NT2/D1 (cell line): ENCODE measurements at regions not wholly inside any gene's neighbourhood (a gene's known extent, or its start where the extent isn't known, plus 50 kb on each side); places are given as distances from the start of the nearest gene placed in this dataset.

Source experiments
- DNase-seq: peaks from one replicate; pipeline ENCODE4 v3.0.0-alpha.2; 2011; ENCODE audit warnings: low read depth, low spot score
- H3K27me3 ChIP-seq: 2 replicates; pipeline ENCODE4 v1.6.0; 2011; ENCODE audit warnings: mild to moderate bottlenecking; ENCODE audit not compliant: insufficient read length, insufficient read depth
- H3K36me3 ChIP-seq: 2 replicates; pipeline ENCODE4 v1.6.1; 2011; ENCODE audit warnings: mild to moderate bottlenecking, low read length, mixed read lengths; ENCODE audit not compliant: insufficient read depth, insufficient read length
- H3K4me1 ChIP-seq: 2 replicates; pipeline ENCODE4 v1.5.1; 2011; ENCODE audit not compliant: insufficient read depth, insufficient read length
- H3K4me3 ChIP-seq: 2 replicates; pipeline ENCODE4 v1.5.1; 2011; ENCODE audit warnings: low read depth; ENCODE audit not compliant: insufficient read length
- H3K9ac ChIP-seq: 2 replicates; pipeline ENCODE4 v1.6.0; 2011; ENCODE audit warnings: low read depth; ENCODE audit not compliant: insufficient read length
- H3K9me3 ChIP-seq: 2 replicates; pipeline ENCODE4 v1.5.1; 2011; ENCODE audit warnings: mild to moderate bottlenecking, low read length; ENCODE audit not compliant: insufficient read depth
- SUZ12 ChIP-seq: IDR thresholded peaks from 2 replicates; pipeline ENCODE4 v1.6.1; 2011; ENCODE audit not compliant: insufficient read length, insufficient read depth; ENCODE audit errors: extremely low read depth
- YY1 ChIP-seq: IDR thresholded peaks from 2 replicates; pipeline ENCODE4 v1.6.1; 2011; ENCODE audit not compliant: insufficient read length, insufficient read depth
- ZNF274 ChIP-seq: IDR thresholded peaks from 2 replicates; pipeline ENCODE4 v1.6.1; 2011; ENCODE audit warnings: mild to moderate bottlenecking, low read depth, low read length

DNA sequence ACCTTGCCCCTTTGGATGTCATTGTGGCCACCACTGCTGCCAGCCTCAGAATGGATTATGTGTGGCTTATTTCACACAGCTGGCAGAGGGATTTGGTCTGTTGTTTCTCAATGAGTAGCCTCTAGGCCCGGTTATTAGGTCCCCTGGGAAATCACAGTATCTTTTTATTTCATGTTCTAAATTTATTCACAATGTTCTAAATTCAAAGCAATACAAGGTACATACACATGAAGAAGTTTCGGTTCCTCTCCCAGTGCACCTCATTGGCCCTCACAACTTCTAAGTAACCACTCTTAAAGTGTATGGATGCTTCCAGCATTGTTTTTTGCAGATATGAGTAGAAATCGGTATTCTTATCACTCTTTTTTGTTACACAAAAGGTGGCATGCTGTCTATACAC is 262.7 kb downstream of the RCHY1 start:
- Histone ChIP-seq H3K9me3 (no peaks in the 10 kb centered on the region), H3K4me1 (no peaks in the 10 kb centered on the region), H3K9ac (no peak overlapping the region), H3K27me3 (no peaks in the 10 kb centered on the region), H3K36me3 (no peaks in the 10 kb centered on the region), H3K4me3 (no peak overlapping the region)
- no peak for TF ChIP-seq YY1
- TF ChIP-seq ZNF274: no peak
- TF ChIP-seq SUZ12: no peak
- no peak for DNase-seq

- no peaks in the 10 kb centered on the region for H3K36me3 ChIP-seq
- H3K9me3 ChIP-seq: no peaks in the 10 kb centered on the region
- no peak overlapping the region for H3K4me3 ChIP-seq
- no peaks in the 10 kb centered on the region for H3K4me1 ChIP-seq
- no peak for DNase-seq
- no peaks in the 10 kb centered on the region for H3K27me3 ChIP-seq
- no peak overlapping the region for H3K9ac ChIP-seq
- TF ChIP-seq YY1 (no peak), SUZ12 (no peak), ZNF274 (no peak)
Observed at GRCh38 chr4:75249739-75250138, 264.5 kb downstream of the RCHY1 start.

- Histone ChIP-seq H3K4me3 (no peak overlapping the region), H3K27me3 (no peaks in the 10 kb centered on the region), H3K36me3 (no peaks in the 10 kb centered on the region), H3K9ac (no peak overlapping the region), H3K9me3 (no peaks in the 10 kb centered on the region), H3K4me1 (no peaks in the 10 kb centered on the region)
- DNase-seq: no peak
- TF ChIP-seq SUZ12 (no peak), ZNF274 (no peak), YY1 (no peak)
Observed at GRCh38 chr4:75248770-75249407, 265.3 kb downstream of the RCHY1 start.

DNA sequence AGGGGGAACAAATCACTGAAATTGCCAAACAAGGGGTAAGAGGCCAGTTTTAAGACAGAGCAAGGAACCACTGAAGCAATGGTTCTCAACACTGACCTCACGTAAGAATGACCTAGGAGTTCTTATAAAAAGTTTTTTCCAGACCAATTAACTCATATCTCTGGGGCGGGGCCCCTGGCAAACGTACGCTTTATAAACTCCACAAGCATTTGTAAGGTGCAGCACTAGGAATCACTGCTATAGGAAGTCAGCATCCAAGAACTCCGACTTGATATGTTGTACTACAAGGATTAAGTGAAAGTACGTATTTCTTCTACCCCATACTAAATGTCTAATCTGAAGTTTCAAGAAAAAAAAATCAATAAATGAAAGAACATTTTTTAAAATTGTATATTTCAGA is 269.9 kb downstream of the RCHY1 start:
- TF ChIP-seq ZNF274 (no peak), SUZ12 (no peak)
- H3K9ac ChIP-seq: no peak overlapping the region
- H3K27me3 ChIP-seq: no peaks in the 10 kb centered on the region
- H3K4me3 ChIP-seq: no peak overlapping the region
- no peaks in the 10 kb centered on the region for H3K36me3 ChIP-seq
- DNase-seq: no peak
- H3K4me1 ChIP-seq: no peaks in the 10 kb centered on the region
- H3K9me3 ChIP-seq: no peaks in the 10 kb centered on the region

- no peak overlapping the region for H3K4me3 ChIP-seq
- no peak for TF ChIP-seq YY1
- no peak for TF ChIP-seq ZNF274
- no peak for TF ChIP-seq SUZ12
- no peaks in the 10 kb centered on the region for H3K4me1 ChIP-seq
- H3K9ac ChIP-seq: no peak overlapping the region
- no peak for DNase-seq
- H3K27me3 ChIP-seq: no peaks in the 10 kb centered on the region
- no peaks in the 10 kb centered on the region for H3K36me3 ChIP-seq
- H3K9me3 ChIP-seq: no peaks in the 10 kb centered on the region
Observed at GRCh38 chr4:75243570-75243969, 270.6 kb downstream of the RCHY1 start.

DNA sequence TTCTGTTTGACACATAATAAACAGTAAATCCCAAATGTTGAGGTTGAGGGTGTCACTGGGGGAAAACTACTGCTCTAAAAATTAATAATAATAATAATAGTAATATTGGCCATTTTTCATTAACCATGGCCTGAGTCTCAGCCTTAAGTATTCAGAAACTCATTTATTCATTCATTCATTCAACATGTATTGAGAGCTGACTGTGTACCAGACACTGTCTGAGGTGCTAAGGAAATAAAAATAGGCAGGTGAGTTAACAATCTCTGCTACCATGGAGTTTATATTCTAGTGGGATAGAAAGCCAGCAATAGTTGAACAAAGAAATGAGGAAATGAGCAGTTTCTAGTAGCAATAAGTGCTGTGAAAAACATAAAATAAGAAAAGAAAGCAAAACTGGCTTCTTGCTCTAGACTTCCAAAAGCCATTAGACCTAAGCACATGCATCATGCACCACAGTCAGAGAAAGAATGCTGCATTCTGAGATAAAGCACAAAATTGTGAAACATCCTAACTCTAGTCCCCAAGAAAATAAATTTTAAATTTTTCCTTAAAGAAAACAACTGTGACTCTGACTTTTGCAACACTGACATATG is 278.7 kb downstream of the RCHY1 start:
- DNase-seq: no peak
- Histone ChIP-seq H3K4me3 (no peak overlapping the region), H3K9me3 (peaks cover 4% of the 10 kb centered on the region; the same call in 1 of the 2 replicates), H3K27me3 (no peaks in the 10 kb centered on the region), H3K9ac (no peak overlapping the region), H3K4me1 (no peaks in the 10 kb centered on the region), H3K36me3 (no peaks in the 10 kb centered on the region)
- TF ChIP-seq ZNF274 (no peak), SUZ12 (no peak), YY1 (no peak)

DNA sequence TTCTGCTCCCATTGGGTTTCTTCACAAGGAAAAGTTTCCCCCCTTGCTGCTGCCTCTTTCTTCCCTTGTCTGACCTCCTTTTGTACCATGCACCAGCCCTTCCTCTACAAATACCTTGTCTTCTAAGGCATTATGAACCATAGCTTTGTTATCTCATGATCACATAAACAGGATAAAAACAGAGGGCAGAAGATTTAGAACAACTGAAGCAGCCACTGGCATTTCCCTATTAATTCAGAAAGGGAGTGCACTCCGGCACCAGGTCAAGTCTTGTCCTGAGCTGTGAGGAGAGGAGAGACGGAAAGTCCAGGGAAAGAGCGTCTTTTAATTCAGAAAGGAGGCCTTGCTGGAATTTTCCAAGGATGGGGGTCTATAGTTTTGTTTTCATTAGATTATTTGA is 281.7 kb downstream of the RCHY1 start:
- H3K4me1 ChIP-seq: no peaks in the 10 kb centered on the region
- DNase-seq: no peak
- H3K36me3 ChIP-seq: no peaks in the 10 kb centered on the region
- no peaks in the 10 kb centered on the region for H3K27me3 ChIP-seq
- no peak overlapping the region for H3K9ac ChIP-seq
- TF ChIP-seq SUZ12 (no peak), ZNF274 (no peak), YY1 (no peak)
- H3K4me3 ChIP-seq: no peak overlapping the region
- H3K9me3 ChIP-seq: 0 out of 2 replicates have a peak, but pooled peaks cover under 1% of the 10 kb centered on the region
